K562 (cell line): ENCODE measurements at regions not wholly inside any gene's neighbourhood (a gene's known extent, or its start where the extent isn't known, plus 50 kb on each side); places are given as distances from the start of the nearest gene placed in this dataset.
A peak's percentile ranks its signal among the peaks of the same experiment; 100 is the strongest.

ENCODE experiments used
- ARHGAP35 ChIP-seq: fragments of 450-650 bp; IDR thresholded peaks from 2 replicates; pipeline ENCODE4 v1.6.1; 2018; ENCODE audit not compliant: partially characterized antibody
- CHD1 ChIP-seq: fragments of 200-600 bp; sonication (generic); IDR thresholded peaks from one replicate; pipeline ENCODE4 v1.6.1; 2012; ENCODE audit warnings: mild to moderate bottlenecking, moderate library complexity, low read length, inconsistent platforms
- CTBP1 ChIP-seq: fragments of 450-650 bp; IDR thresholded peaks from 2 replicates; pipeline ENCODE4 v1.6.1; 2016; ENCODE audit warnings: borderline replicate concordance
- ELF2 ChIP-seq: fragments of 250-450 bp; sonication (Bioruptor Pico); IDR thresholded peaks from 2 replicates; pipeline ENCODE4 v1.5.0; 2021; ENCODE audit warnings: mild to moderate bottlenecking
- FOXP1 ChIP-seq: sonication (generic); formaldehyde crosslinking; IDR thresholded peaks from 2 replicates; pipeline ENCODE4 v1.8.0; 2022; ENCODE audit warnings: mild to moderate bottlenecking, missing genetic modification reagents
- KAT8 ChIP-seq: fragments of 450-650 bp; IDR thresholded peaks from 2 replicates; pipeline ENCODE4 v1.6.1; 2016; ENCODE audit warnings: low read depth, mild to moderate bottlenecking
- KLF1 ChIP-seq: fragments of 450-650 bp; IDR thresholded peaks from 2 replicates; pipeline ENCODE4 v1.6.1; 2016; ENCODE audit warnings: missing genetic modification characterization, missing compliant biosample characterization
- LARP7 ChIP-seq: fragments of 450-650 bp; IDR thresholded peaks from 2 replicates; pipeline ENCODE4 v1.6.1; 2016
- NCOR1 ChIP-seq: fragments of 450-650 bp; IDR thresholded peaks from 2 replicates; pipeline ENCODE4 v1.6.1; 2016; ENCODE audit warnings: mild to moderate bottlenecking, moderate library complexity
- RBM14 ChIP-seq: fragments of 200-400 bp; formaldehyde crosslinking; IDR thresholded peaks from 2 replicates; pipeline ENCODE4 v1.6.1; 2018; ENCODE audit warnings: low read depth, mild to moderate bottlenecking, low read length, moderate library complexity, borderline replicate concordance; ENCODE audit not compliant: insufficient read depth
- SAFB2 ChIP-seq: fragments of 200-400 bp; formaldehyde crosslinking; IDR thresholded peaks from 2 replicates; pipeline ENCODE4 v1.6.1; 2018; ENCODE audit warnings: borderline replicate concordance, low read length, low read depth, moderate library complexity; ENCODE audit not compliant: severe bottlenecking
- SIX5 ChIP-seq, 2 experiments: IDR thresholded peaks; 2 replicates each; pipeline ENCODE4 v1.6.1; 2011; ENCODE audit warnings: low read length in 2 of 2, borderline replicate concordance in 1 of 2, low read depth in 1 of 2, mild to moderate bottlenecking in 1 of 2, moderate library complexity in 1 of 2; ENCODE audit not compliant: insufficient read depth in 1 of 2
- TBP ChIP-seq: optimal IDR thresholded peaks from 2 replicates; pipeline ENCODE3; 2011; ENCODE audit warnings: low read depth, low read length, improper control_type of control experiment
- TSC22D4 ChIP-seq: fragments of 450-650 bp; IDR thresholded peaks from 2 replicates; pipeline ENCODE4 v1.6.1; 2016; ENCODE audit warnings: missing genetic modification characterization, missing biosample characterization, control low read depth
- YY1 ChIP-seq, 3 experiments: IDR thresholded peaks; 2 replicates each; pipeline ENCODE4 v1.6.1; 2011; ENCODE audit warnings: low read length in 2 of 3, mild to moderate bottlenecking in 2 of 3, moderate library complexity in 2 of 3, borderline replicate concordance in 1 of 3, control low read depth in 1 of 3, low read depth in 1 of 3; ENCODE audit not compliant: insufficient read depth in 3 of 3, insufficient replicate concordance in 2 of 3, control insufficient read depth in 1 of 3, insufficient read length in 1 of 3; ENCODE audit errors: extremely low read depth in 1 of 3
- ZNF239 ChIP-seq: fragments of 250-450 bp; sonication (Bioruptor Pico); IDR thresholded peaks from 2 replicates; pipeline ENCODE4 v1.4.0; 2020; ENCODE audit warnings: mild to moderate bottlenecking
- ZNF354B ChIP-seq: fragments of 250-450 bp; sonication (Bioruptor Pico); IDR thresholded peaks from 2 replicates; pipeline ENCODE4 v1.4.0; 2020
- ZNF589 ChIP-seq: fragments of 200-800 bp; sonication (Bioruptor generic); IDR thresholded peaks from 2 replicates; pipeline ENCODE4 v1.6.1; 2016; ENCODE audit warnings: low read depth, missing genetic modification characterization, missing compliant biosample characterization
- TF ChIP-seq, protein P1 (sequence below): fragments of 250-450 bp; sonication (Bioruptor Pico); IDR thresholded peaks from 2 replicates; pipeline ENCODE4 v1.4.0; 2020; ENCODE audit warnings: borderline replicate concordance
- TF ChIP-seq, protein P2 (sequence below): fragments of 250-450 bp; sonication (Bioruptor Pico); IDR thresholded peaks from 2 replicates; pipeline ENCODE4 v1.5.0; 2021; ENCODE audit warnings: mild to moderate bottlenecking, borderline replicate concordance
- TF ChIP-seq, protein P3 (sequence below): sonication (generic); formaldehyde crosslinking; IDR thresholded peaks from 2 replicates; pipeline ENCODE4 v1.8.0; 2022; ENCODE audit warnings: mild to moderate bottlenecking, missing genetic modification reagents
- TF ChIP-seq, protein P4 (sequence below): fragments of 250-450 bp; sonication (Bioruptor Pico); IDR thresholded peaks from 2 replicates; pipeline ENCODE4 v1.5.0; 2020; ENCODE audit warnings: mild to moderate bottlenecking, borderline replicate concordance

DNA sequence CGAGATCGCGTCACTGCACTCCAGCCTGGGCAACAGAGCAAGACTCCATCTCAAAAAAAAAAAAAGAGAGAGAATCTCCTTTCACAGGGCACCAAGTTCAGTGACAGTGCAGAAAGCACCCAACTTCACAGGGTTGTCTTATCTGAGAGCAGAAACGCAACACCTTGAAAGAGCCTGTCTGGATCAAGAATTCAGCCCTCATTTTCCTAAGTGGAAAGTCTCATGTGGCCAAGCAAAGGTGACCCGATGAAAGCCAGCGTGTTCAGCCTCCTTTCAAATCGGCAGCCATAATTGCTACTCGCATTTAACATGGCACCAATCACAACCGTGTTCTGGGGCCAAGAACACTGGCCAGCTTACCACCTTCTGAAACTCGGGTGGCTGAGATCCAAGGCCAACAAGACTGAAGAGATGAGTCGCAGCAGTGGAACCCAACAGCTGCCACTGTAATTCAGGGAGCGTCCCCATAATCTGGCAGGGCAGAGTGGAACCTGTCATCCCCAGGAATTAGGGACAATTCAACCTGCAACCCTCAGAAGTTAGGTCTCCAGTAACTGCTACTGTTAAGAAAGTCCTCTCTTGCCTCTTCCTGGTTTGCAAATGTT is 536.7 kb upstream of the JARID2 start (continued):
- no peak for TF ChIP-seq RBM14
- TF ChIP-seq, protein P1, sequence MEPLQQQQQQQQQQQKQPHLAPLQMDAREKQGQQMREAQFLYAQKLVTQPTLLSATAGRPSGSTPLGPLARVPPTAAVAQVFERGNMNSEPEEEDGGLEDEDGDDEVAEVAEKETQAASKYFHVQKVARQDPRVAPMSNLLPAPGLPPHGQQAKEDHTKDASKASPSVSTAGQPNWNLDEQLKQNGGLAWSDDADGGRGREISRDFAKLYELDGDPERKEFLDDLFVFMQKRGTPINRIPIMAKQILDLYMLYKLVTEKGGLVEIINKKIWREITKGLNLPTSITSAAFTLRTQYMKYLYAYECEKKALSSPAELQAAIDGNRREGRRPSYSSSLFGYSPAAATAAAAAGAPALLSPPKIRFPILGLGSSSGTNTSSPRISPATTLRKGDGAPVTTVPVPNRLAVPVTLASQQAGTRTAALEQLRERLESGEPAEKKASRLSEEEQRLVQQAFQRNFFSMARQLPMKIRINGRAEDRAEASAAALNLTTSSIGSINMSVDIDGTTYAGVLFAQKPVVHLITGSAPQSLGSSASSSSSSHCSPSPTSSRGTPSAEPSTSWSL (CRISPR knock-in tag) = no peak
- TF ChIP-seq ZNF239 (CRISPR knock-in tag) = 0 out of 2 replicates have a peak, but pooled peaks have one; percentile 15
- TF ChIP-seq LARP7 = no peak
- TF ChIP-seq, protein P2, sequence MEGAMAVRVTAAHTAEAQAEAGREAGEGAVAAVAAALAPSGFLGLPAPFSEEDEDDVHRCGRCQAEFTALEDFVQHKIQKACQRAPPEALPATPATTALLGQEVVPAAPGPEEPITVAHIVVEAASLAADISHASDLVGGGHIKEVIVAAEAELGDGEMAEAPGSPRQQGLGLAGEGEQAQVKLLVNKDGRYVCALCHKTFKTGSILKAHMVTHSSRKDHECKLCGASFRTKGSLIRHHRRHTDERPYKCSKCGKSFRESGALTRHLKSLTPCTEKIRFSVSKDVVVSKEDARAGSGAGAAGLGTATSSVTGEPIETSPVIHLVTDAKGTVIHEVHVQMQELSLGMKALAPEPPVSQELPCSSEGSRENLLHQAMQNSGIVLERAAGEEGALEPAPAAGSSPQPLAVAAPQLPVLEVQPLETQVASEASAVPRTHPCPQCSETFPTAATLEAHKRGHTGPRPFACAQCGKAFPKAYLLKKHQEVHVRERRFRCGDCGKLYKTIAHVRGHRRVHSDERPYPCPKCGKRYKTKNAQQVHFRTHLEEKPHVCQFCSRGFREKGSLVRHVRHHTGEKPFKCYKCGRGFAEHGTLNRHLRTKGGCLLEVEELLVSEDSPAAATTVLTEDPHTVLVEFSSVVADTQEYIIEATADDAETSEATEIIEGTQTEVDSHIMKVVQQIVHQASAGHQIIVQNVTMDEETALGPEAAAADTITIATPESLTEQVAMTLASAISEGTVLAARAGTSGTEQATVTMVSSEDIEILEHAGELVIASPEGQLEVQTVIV (CRISPR knock-in tag) = no peak
- TF ChIP-seq ELF2 = peak; percentile 12; the same call in 1 of the 2 replicates
- TF ChIP-seq YY1 (IDR thresholded peaks at IDR 0.05; ENCODE audit: borderline replicate concordance in 1 of 3, control insufficient read depth in 1 of 3, extremely low read depth in 1 of 3, insufficient read depth in 3 of 3, insufficient read length in 1 of 3, insufficient replicate concordance in 2 of 3, low read depth in 1 of 3, low read length in 2 of 3) = peak in 1 of 3 experiments; percentile 44
- no peak for TF ChIP-seq KAT8
- TF ChIP-seq ZNF354B = no peak
- TF ChIP-seq ARHGAP35 = no peak
- TF ChIP-seq TSC22D4 (tag) = no peak
- no peak for TF ChIP-seq KLF1 (tag)
- TF ChIP-seq NCOR1 = peak; percentile 26; the same call in 1 of the 2 replicates
- TF ChIP-seq SAFB2 = no peak
- TF ChIP-seq SIX5 (IDR thresholded peaks at IDR 0.05; ENCODE audit: borderline replicate concordance in 1 of 2, insufficient read depth in 1 of 2, low read depth in 1 of 2, low read length in 2 of 2) = no peak
- TF ChIP-seq CHD1 = no peak
- TF ChIP-seq FOXP1 = no peak
- TF ChIP-seq ZNF589 = no peak; the same call in 1 of the 2 replicates
- TF ChIP-seq TBP = no peak
- TF ChIP-seq CTBP1 = no peak
- TF ChIP-seq, protein P3, sequence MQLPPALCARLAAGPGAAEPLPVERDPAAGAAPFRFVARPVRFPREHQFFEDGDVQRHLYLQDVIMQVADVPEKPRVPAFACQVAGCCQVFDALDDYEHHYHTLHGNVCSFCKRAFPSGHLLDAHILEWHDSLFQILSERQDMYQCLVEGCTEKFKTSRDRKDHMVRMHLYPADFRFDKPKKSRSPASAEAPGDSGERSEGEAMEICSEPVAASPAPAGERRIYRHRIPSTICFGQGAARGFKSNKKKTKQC = 0 out of 2 replicates have a peak, but pooled peaks have one; percentile 32
- TF ChIP-seq, protein P4, sequence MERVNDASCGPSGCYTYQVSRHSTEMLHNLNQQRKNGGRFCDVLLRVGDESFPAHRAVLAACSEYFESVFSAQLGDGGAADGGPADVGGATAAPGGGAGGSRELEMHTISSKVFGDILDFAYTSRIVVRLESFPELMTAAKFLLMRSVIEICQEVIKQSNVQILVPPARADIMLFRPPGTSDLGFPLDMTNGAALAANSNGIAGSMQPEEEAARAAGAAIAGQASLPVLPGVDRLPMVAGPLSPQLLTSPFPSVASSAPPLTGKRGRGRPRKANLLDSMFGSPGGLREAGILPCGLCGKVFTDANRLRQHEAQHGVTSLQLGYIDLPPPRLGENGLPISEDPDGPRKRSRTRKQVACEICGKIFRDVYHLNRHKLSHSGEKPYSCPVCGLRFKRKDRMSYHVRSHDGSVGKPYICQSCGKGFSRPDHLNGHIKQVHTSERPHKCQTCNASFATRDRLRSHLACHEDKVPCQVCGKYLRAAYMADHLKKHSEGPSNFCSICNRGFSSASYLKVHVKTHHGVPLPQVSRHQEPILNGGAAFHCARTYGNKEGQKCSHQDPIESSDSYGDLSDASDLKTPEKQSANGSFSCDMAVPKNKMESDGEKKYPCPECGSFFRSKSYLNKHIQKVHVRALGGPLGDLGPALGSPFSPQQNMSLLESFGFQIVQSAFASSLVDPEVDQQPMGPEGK (CRISPR knock-in tag) = no peak
